Left lung (tissue), 4 donors: ENCODE measurements at regions not wholly inside any gene's neighbourhood (a gene's known extent, or its start where the extent isn't known, plus 50 kb on each side); places are given as distances from the start of the nearest gene placed in this dataset.

Experiments used
- ATAC-seq: fragments of 200-7000 bp; cut with Tn5 transposase; one replicate; pipeline ENCODE4 v1.9.1; 2020; ENCODE audit warnings: moderate library complexity
- DNase-seq, 4 donors: peaks; one replicate each; pipeline ENCODE4 v3.0.0-alpha.2; 2013 to 2020
- H3K27ac ChIP-seq, 2 donors: fragments of 200-600 bp; sonication (generic) in 1 of 2; one replicate each; pipeline versions ENCODE4 v1.5.0 to v1.8.0; 2020 to 2021
- H3K27me3 ChIP-seq, 2 donors: fragments of 200-600 bp; sonication (generic) in 1 of 2; one replicate each; pipeline versions ENCODE4 v1.5.0 to v1.8.0; 2020 to 2021
- H3K36me3 ChIP-seq, 2 donors: fragments of 200-600 bp; sonication (generic) in 1 of 2; one replicate each; pipeline versions ENCODE4 v1.5.0 to v1.8.0; 2020 to 2021
- H3K4me1 ChIP-seq, 2 donors: fragments of 200-600 bp; one replicate each; pipeline ENCODE4 v1.8.0; 2021
- H3K4me3 ChIP-seq, 2 donors: fragments of 200-600 bp; sonication (generic) in 1 of 2; one replicate each; pipeline versions ENCODE4 v1.5.0 to v1.8.0; 2020 to 2021; ENCODE audit warnings: mild to moderate bottlenecking in 1 of 2
- H3K9me3 ChIP-seq, 2 donors: fragments of 200-600 bp; sonication (generic) in 1 of 2; one replicate each; pipeline versions ENCODE4 v1.5.0 to v1.8.0; 2020 to 2021
- CTCF ChIP-seq, 2 donors: fragments of 200-600 bp; sonication (generic) in 1 of 2; IDR thresholded peaks; one replicate each; pipeline versions ENCODE4 v1.5.0 to v1.8.0; 2021; ENCODE audit warnings: antibody characterized with exemption in 2 of 2
- intact Hi-C, 2 donors: fragments of 100-400 bp; cut with DNase I; formaldehyde crosslinking; loops; one replicate each; pipeline versions ENCODE4 v1.11.2 to v1.14.2; 2022
- donor health status: DM: no; HTN: yes; CAD: no.
- donor health status: DM: no; HTN: no; CAD: no.

- Histone ChIP-seq H3K27me3 (peaks cover 0 to 6% of the 10 kb centered on the region in 2 donors), H3K27ac (no peak overlapping the region), H3K4me1 (no peaks in the 10 kb centered on the region), H3K36me3 (no peaks in the 10 kb centered on the region), H3K9me3 (peaks cover 0 to 16% of the 10 kb centered on the region in 2 donors), H3K4me3 (no peak overlapping the region)
- ATAC-seq (no peak), DNase-seq (no peak)
- TF ChIP-seq CTCF (IDR thresholded peaks at IDR 0.05) = no peak
- intact Hi-C loops = no loop called here
Measured at GRCh38 chr19:30620354-30620753, 248.2 kb downstream of the ZNF536 start.

- no peak for TF ChIP-seq CTCF (IDR thresholded peaks at IDR 0.05)
- no peaks in the 10 kb centered on the region for H3K27me3 ChIP-seq
- H3K27ac ChIP-seq = no peak overlapping the region
- intact Hi-C loops = no loop called here
- ATAC-seq = no peak
- no peaks in the 10 kb centered on the region for H3K9me3 ChIP-seq
- no peaks in the 10 kb centered on the region for H3K4me1 ChIP-seq
- no peak for DNase-seq
- no peak overlapping the region for H3K4me3 ChIP-seq
- no peaks in the 10 kb centered on the region for H3K36me3 ChIP-seq
Measured at GRCh38 chr19:30609656-30610270, 237.6 kb downstream of the ZNF536 start.

- no peaks in the 10 kb centered on the region for H3K9me3 ChIP-seq
- no peaks in the 10 kb centered on the region for H3K4me1 ChIP-seq
- H3K27me3 ChIP-seq = no peaks in the 10 kb centered on the region
- no peaks in the 10 kb centered on the region for H3K36me3 ChIP-seq
- TF ChIP-seq CTCF (IDR thresholded peaks at IDR 0.05) = no peak
- DNase-seq (no peak), ATAC-seq (no peak)
- H3K27ac ChIP-seq = no peak overlapping the region
- intact Hi-C loops = no loop called here
- H3K4me3 ChIP-seq = no peak overlapping the region
Measured at GRCh38 chr19:30608471-30608870, 236.3 kb downstream of the ZNF536 start.
